Ascending aorta (tissue), 2 donors: ENCODE measurements at regions not wholly inside any gene's neighbourhood (a gene's known extent, or its start where the extent isn't known, plus 50 kb on each side); places are given as distances from the start of the nearest gene placed in this dataset.

Experiments used
- DNase-seq, 2 donors: peaks; one replicate each; pipeline ENCODE4 v3.0.0-alpha.2; 2019; ENCODE audit warnings: low spot score in 2 of 2
- H3K27ac ChIP-seq, 2 donors: fragments of 200-600 bp; sonication (generic); one replicate each; pipeline ENCODE4 v1.5.1; 2016 to 2017; ENCODE audit warnings: mild to moderate bottlenecking in 1 of 2
- H3K27me3 ChIP-seq: fragments of 200-600 bp; sonication (generic); one replicate; pipeline ENCODE4 v1.5.1; 2017
- H3K36me3 ChIP-seq, 2 donors: fragments of 200-600 bp; sonication (generic); one replicate each; pipeline ENCODE4 v1.5.1; 2016
- H3K4me1 ChIP-seq, 2 donors: fragments of 200-600 bp; sonication (generic); one replicate each; pipeline ENCODE4 v1.5.1; 2016 to 2017; ENCODE audit warnings: mild to moderate bottlenecking in 1 of 2
- H3K4me3 ChIP-seq, 2 donors: fragments of 200-600 bp; sonication (generic); one replicate each; pipeline ENCODE4 v1.5.1; 2016 to 2017; ENCODE audit warnings: mild to moderate bottlenecking in 1 of 2
- H3K9me3 ChIP-seq, 2 donors: fragments of 200-600 bp; sonication (generic); one replicate each; pipeline ENCODE4 v1.5.1; 2016
- intact Hi-C: fragments of 100-400 bp; cut with DNase I; formaldehyde crosslinking; loops from one replicate; pipeline ENCODE4 v1.15.1; 2023
- TF ChIP-seq, protein P1 (sequence below), 3 experiments: fragments of 200-600 bp in 2 of 3; fragments of 450-650 bp in 1 of 3; sonication (generic) in 2 of 3; IDR thresholded peaks; one replicate each; pipeline ENCODE4 v1.5.1; 2016 to 2019; ENCODE audit warnings: antibody characterized with exemption in 3 of 3, mild to moderate bottlenecking in 1 of 3, moderate library complexity in 1 of 3

DNA sequence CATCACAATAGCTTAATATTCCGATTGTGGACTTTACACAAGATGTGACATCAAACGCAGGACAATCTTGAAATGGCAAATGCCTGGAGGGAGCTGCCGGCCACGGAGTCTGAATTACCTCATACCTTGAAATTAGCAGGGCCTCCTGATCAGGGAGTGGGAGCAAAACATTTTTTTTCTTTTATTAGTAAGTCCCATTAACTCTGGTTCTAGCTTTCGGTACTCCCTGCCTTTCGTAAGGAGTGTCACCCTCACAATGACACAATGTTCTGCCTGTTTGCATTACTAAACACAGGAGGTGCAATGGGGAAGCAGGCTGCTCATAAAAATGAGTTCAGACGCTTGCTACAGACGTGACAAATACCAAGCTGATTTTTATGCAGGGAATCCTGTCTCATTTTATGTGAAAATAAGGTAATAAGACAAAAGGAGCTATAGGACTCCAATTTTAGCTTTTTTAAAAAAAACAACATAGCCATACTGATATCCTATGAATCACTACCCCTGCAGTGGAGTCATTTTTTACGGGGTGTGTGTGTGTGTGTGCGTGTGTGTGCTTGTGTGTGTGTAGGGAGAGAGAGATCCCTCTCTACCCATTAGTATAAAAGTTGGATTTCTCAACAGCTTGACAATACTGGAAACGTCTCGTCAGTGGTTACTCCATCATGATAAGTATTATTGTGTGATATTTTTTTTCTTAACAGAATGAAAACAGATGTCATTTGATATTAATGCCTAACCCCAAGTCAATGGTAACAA, 205.1 kb upstream of the RUNX1 start:
- Histone ChIP-seq H3K27me3 (no peaks in the 10 kb centered on the region), H3K4me1 (peaks cover 0 to 15% of the 10 kb centered on the region in 2 donors), H3K27ac (no peak overlapping the region), H3K36me3 (no peaks in the 10 kb centered on the region), H3K9me3 (no peaks in the 10 kb centered on the region), H3K4me3 (no peak overlapping the region)
- intact Hi-C loops = no loop called here
- TF ChIP-seq, protein P1, sequence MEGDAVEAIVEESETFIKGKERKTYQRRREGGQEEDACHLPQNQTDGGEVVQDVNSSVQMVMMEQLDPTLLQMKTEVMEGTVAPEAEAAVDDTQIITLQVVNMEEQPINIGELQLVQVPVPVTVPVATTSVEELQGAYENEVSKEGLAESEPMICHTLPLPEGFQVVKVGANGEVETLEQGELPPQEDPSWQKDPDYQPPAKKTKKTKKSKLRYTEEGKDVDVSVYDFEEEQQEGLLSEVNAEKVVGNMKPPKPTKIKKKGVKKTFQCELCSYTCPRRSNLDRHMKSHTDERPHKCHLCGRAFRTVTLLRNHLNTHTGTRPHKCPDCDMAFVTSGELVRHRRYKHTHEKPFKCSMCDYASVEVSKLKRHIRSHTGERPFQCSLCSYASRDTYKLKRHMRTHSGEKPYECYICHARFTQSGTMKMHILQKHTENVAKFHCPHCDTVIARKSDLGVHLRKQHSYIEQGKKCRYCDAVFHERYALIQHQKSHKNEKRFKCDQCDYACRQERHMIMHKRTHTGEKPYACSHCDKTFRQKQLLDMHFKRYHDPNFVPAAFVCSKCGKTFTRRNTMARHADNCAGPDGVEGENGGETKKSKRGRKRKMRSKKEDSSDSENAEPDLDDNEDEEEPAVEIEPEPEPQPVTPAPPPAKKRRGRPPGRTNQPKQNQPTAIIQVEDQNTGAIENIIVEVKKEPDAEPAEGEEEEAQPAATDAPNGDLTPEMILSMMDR (IDR thresholded peaks at IDR 0.05) = no peak
- DNase-seq = no peak

DNA sequence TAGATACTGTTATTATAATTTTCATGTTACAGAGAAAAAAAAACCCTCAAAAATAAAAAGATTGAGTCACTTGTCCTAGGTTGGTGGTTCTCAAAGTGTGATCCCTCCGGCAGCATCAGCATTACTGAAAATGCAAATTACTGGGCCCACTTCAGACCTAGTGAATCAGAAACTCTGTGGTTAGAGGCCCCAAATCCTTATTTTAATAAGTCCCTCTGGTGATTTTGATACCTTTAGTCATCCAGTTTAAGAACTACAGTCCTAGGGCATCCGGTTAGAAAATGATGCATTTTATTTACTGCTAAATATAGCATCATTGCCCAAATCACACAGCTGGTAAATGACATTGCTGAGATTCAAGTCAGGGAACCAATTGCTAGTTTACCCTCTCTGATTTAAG, 203.7 kb upstream of the RUNX1 start:
- H3K4me1 ChIP-seq = peaks cover 0 to 14% of the 10 kb centered on the region in 2 donors
- H3K27ac ChIP-seq = no peak overlapping the region
- no peaks in the 10 kb centered on the region for H3K9me3 ChIP-seq
- no peaks in the 10 kb centered on the region for H3K27me3 ChIP-seq
- no peak overlapping the region for H3K4me3 ChIP-seq
- intact Hi-C loops = no loop called here
- no peak for DNase-seq
- no peaks in the 10 kb centered on the region for H3K36me3 ChIP-seq
- TF ChIP-seq, protein P1 (IDR thresholded peaks at IDR 0.05) = no peak

DNA sequence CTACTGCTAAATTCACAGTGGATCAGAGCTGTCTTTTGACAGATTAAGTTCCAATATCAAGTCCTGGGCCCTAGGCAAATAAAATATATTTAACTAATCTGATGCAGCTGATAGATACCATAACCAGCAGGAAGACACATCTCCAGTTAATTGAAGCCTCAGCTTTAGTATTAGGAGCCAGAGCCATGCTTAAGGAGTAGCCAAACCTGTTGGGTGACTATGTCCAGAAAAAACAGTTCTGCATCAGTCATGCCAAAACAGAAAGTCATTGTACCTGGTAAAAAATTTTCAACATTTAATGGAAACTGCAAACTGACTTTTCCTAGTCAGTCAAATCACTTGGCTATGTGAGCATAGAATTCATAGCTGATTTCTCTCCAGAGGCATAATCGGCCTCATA, 200.5 kb upstream of the RUNX1 start:
- H3K9me3 ChIP-seq = no peaks in the 10 kb centered on the region
- TF ChIP-seq, protein P1 (IDR thresholded peaks at IDR 0.05) = no peak
- no peaks in the 10 kb centered on the region for H3K36me3 ChIP-seq
- no peaks in the 10 kb centered on the region for H3K27me3 ChIP-seq
- no peak overlapping the region for H3K27ac ChIP-seq
- intact Hi-C loops = no loop called here
- H3K4me1 ChIP-seq = no peaks in the 10 kb centered on the region
- DNase-seq = no peak
- H3K4me3 ChIP-seq = no peak overlapping the region

DNA sequence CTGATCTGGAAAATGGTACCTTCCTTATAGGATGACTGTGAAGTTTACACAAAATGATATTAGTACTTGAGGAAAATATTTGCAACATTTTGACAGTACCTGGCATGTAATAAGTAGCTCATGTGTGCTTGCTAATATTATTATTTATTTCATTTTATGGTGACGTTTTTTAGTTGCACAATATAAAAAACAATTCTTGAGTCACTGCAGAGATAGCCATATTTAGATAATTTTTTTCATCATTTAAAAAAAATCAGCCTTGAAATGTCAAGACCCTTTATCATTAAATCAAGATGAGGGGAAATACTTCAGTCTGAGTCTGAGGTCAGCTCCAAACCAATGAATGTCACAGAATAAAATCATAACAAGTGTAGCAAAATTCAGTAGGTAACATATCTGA, 196.8 kb upstream of the RUNX1 start:
- H3K27ac ChIP-seq = no peak overlapping the region
- intact Hi-C loops = no loop called here
- no peak overlapping the region for H3K4me3 ChIP-seq
- TF ChIP-seq, protein P1 (IDR thresholded peaks at IDR 0.05) = no peak
- no peaks in the 10 kb centered on the region for H3K27me3 ChIP-seq
- H3K4me1 ChIP-seq = no peaks in the 10 kb centered on the region
- no peaks in the 10 kb centered on the region for H3K36me3 ChIP-seq
- no peaks in the 10 kb centered on the region for H3K9me3 ChIP-seq
- DNase-seq = no peak

DNA sequence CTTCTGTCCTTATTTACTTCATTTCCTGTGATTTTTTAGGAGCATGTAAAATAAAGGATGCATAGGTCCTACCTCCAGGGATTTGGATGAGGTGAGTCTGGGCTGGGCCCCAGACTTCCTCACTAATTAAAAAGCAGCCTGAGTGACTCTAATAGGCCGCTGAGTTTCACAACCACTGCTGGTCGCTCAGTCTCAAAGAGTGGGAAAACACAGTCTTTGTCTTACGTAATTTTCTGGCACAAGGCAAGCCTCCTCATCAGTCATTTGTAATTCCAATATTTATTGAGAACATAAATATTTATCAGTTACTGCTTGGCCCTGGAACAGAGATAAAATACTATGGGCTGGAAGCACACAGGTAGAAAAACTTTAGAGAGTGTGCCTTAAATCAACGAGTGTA, 195.4 kb upstream of the RUNX1 start:
- TF ChIP-seq, protein P1 (IDR thresholded peaks at IDR 0.05) = no peak
- no peaks in the 10 kb centered on the region for H3K27me3 ChIP-seq
- no peaks in the 10 kb centered on the region for H3K36me3 ChIP-seq
- intact Hi-C loops = no loop called here
- peaks cover 0 to 4% of the 10 kb centered on the region in 2 donors for H3K4me1 ChIP-seq
- no peak for DNase-seq
- H3K9me3 ChIP-seq = no peaks in the 10 kb centered on the region
- H3K4me3 ChIP-seq = no peak overlapping the region
- no peak overlapping the region for H3K27ac ChIP-seq
